IMR-90 (cell line): ENCODE measurements at regions not wholly inside any gene's neighbourhood (a gene's known extent, or its start where the extent isn't known, plus 50 kb on each side); places are given as distances from the start of the nearest gene placed in this dataset.
"Not testable (repeated sequence)": the region's sequence is repeated elsewhere in the genome, so short reads cannot be mapped to it uniquely, and the experiment has no call there.

ENCODE experiments used
- CHD1 ChIP-seq: IDR thresholded peaks from 2 replicates; pipeline ENCODE4 v1.6.1; 2012; ENCODE audit warnings: low read depth, low read length, improper control_type of control experiment
- FOS ChIP-seq: fragments of 150-350 bp; IDR thresholded peaks from 2 replicates; pipeline ENCODE4 v1.6.1; 2016; ENCODE audit warnings: low read depth, low read length
- MXI1 ChIP-seq: IDR thresholded peaks from 2 replicates; pipeline ENCODE4 v1.6.1; 2012; ENCODE audit warnings: low read depth, mild to moderate bottlenecking, low read length, moderate library complexity, borderline replicate concordance
- POLR2A ChIP-seq: IDR thresholded peaks from 2 replicates; pipeline ENCODE4 v1.6.1; 2012; ENCODE audit warnings: mild to moderate bottlenecking, low read depth, low read length
- RAD21 ChIP-seq: IDR thresholded peaks from 2 replicates; pipeline ENCODE4 v1.6.1; 2012; ENCODE audit warnings: low read length, improper control_type of control experiment
- RFX5 ChIP-seq: IDR thresholded peaks from 2 replicates; pipeline ENCODE4 v1.8.0; 2012; ENCODE audit warnings: low read depth, mild to moderate bottlenecking, low read length, moderate library complexity
- TF ChIP-seq, protein P1 (sequence below): conservative IDR thresholded peaks from 2 replicates; pipeline ENCODE4 v1.5.1; 2012; ENCODE audit warnings: mild to moderate bottlenecking, low read depth, low read length, improper control_type of control experiment
- TF ChIP-seq, protein P2 (sequence below): fragments of 150-350 bp; IDR thresholded peaks from 2 replicates; pipeline ENCODE4 v1.6.1; 2017; ENCODE audit warnings: mild to moderate bottlenecking, antibody characterized with exemption, low read length, low read depth

DNA sequence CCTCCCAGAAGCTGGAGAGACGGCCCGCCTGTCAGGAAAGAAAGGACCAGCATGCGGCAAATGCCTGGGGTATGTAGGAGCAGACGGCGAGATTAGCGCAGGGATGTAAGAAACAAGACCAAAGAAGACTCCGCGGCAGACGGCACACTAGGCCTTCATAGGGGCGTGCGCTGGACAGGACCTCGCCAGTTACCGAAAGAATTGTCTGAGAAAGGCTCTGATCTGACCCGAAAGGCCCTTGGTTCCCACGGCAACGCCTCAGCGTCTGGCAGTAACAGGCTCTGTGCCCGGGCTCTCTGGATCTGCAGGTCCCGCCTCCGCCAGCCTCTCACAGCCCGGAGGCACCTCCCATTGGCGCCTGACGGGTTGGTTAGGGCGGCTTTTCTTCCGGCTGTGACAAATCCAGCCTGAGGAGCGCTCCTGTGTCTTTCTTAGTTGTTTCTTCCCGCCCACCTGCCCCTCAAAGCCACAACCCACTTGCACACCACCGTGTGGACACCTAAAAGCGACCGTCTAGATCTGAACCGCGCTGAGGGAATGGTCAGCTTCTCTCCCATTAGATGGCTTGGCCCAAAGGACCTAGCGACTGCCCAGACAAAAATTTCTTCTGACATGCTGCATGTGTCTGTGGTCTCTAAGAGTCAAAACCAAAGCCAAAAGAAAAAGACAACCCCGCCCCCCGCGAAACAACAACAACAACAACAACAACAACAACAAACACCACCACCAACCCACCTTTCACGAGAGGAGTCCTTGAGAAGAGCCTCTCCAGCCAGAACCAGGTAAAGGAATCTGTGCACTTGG, 58.2 kb upstream of the ZNF527 start:
- not testable (repeated sequence) for TF ChIP-seq FOS, POLR2A, RFX5, MXI1, CHD1, RAD21
- TF ChIP-seq, protein P1, sequence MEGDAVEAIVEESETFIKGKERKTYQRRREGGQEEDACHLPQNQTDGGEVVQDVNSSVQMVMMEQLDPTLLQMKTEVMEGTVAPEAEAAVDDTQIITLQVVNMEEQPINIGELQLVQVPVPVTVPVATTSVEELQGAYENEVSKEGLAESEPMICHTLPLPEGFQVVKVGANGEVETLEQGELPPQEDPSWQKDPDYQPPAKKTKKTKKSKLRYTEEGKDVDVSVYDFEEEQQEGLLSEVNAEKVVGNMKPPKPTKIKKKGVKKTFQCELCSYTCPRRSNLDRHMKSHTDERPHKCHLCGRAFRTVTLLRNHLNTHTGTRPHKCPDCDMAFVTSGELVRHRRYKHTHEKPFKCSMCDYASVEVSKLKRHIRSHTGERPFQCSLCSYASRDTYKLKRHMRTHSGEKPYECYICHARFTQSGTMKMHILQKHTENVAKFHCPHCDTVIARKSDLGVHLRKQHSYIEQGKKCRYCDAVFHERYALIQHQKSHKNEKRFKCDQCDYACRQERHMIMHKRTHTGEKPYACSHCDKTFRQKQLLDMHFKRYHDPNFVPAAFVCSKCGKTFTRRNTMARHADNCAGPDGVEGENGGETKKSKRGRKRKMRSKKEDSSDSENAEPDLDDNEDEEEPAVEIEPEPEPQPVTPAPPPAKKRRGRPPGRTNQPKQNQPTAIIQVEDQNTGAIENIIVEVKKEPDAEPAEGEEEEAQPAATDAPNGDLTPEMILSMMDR, result not testable (repeated sequence)
- TF ChIP-seq, protein P2, sequence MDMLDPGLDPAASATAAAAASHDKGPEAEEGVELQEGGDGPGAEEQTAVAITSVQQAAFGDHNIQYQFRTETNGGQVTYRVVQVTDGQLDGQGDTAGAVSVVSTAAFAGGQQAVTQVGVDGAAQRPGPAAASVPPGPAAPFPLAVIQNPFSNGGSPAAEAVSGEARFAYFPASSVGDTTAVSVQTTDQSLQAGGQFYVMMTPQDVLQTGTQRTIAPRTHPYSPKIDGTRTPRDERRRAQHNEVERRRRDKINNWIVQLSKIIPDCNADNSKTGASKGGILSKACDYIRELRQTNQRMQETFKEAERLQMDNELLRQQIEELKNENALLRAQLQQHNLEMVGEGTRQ, result not testable (repeated sequence)
